GM12878 (cell line): ENCODE measurements at regions not wholly inside any gene's neighbourhood (a gene's known extent, or its start where the extent isn't known, plus 50 kb on each side); places are given as distances from the start of the nearest gene placed in this dataset.

ENCODE experiments used
- ATAC-seq: fragments of 200-7000 bp; cut with Tn5 transposase; 3 replicates; pipeline ENCODE4 v1.9.1; 2020; ENCODE audit warnings: mild to moderate bottlenecking, moderate library complexity
- BruUV-seq: library from RNA; stranded (reverse); fragments of 400-500 nt; replicated peaks from 2 replicates; lab custom pipeline; 2021; lab: Mats Ljungman, UMichigan
- CTCF ChIA-PET: fragments of 300-600 bp; sonication (Branson Sonifier 250); formaldehyde crosslinking; extraction: SDS; loops from one replicate; lab custom pipeline; 2021; ENCODE audit warnings: inconsistent platforms; lab: Yijun Ruan, JAX
- POLR2A ChIA-PET: fragments of 350-600 bp; formaldehyde crosslinking; extraction: SDS; loops from one replicate; lab custom pipeline; 2021; ENCODE audit warnings: inconsistent platforms; lab: Charles Lee
- RAD21 ChIA-PET: fragments of 300-600 bp; sonication (Branson Sonifier 250); formaldehyde crosslinking; loops from one replicate; lab custom pipeline; 2023; ENCODE audit warnings: antibody characterized with exemption; ENCODE audit not compliant: unreplicated experiment; lab: Charles Lee
- SMC1A ChIA-PET: fragments of 300-600 bp; sonication (Branson Sonifier 250); formaldehyde crosslinking; loops from one replicate; lab custom pipeline; 2023; ENCODE audit not compliant: unreplicated experiment, uncharacterized antibody; lab: Charles Lee
- DNase-seq: peaks from one replicate; pipeline ENCODE4 v3.0.0-alpha.2; 2011; ENCODE audit warnings: low read depth, low spot score
- FAIRE-seq: peaks from 3 replicates; lab custom pipeline; 2011; peaks lifted over from hg19 to GRCh38; lab: Jason Lieb, UNC
- H2AFZ ChIP-seq: 2 replicates; pipeline ENCODE4 v1.6.0; 2011; ENCODE audit warnings: low read depth, low read length, control low read depth; ENCODE audit not compliant: control insufficient read depth
- H3K27ac ChIP-seq: 2 replicates; pipeline ENCODE4 v1.5.1; 2011; ENCODE audit warnings: control low read depth; ENCODE audit not compliant: control insufficient read depth, insufficient read depth
- H3K27me3 ChIP-seq, 2 experiments: replicated peaks in 1 of 2; 2 replicates each; pipeline versions ENCODE4 v1.6.0 to v1.6.1; 2011; ENCODE audit warnings: low read length in 1 of 2; ENCODE audit not compliant: control insufficient read depth in 2 of 2, insufficient read depth in 2 of 2
- H3K36me3 ChIP-seq, 2 experiments: 2 replicates each; pipeline ENCODE4 v1.5.1; 2011; ENCODE audit warnings: low read length in 1 of 2; ENCODE audit not compliant: control insufficient read depth in 2 of 2, insufficient read depth in 2 of 2
- H3K4me1 ChIP-seq: 2 replicates; pipeline ENCODE4 v1.6.1; 2011; ENCODE audit warnings: mild to moderate bottlenecking, low read length, moderate library complexity, mixed read lengths; ENCODE audit not compliant: control insufficient read depth, insufficient read depth
- H3K4me2 ChIP-seq: 2 replicates; pipeline ENCODE4 v1.6.0; 2011; ENCODE audit warnings: control low read depth; ENCODE audit not compliant: control insufficient read depth, insufficient read depth
- H3K4me3 ChIP-seq: fragments of 200-600 bp; sonication (generic); 2 replicates; pipeline ENCODE4 v1.5.1; 2016
- H3K79me2 ChIP-seq: 2 replicates; pipeline ENCODE4 v1.6.0; 2011; ENCODE audit warnings: low read length; ENCODE audit not compliant: control insufficient read depth, insufficient read depth
- H3K9ac ChIP-seq: 2 replicates; pipeline ENCODE4 v1.8.0; 2011; ENCODE audit warnings: low read length, control low read depth, mixed read lengths; ENCODE audit not compliant: control insufficient read depth, insufficient read depth
- H3K9me3 ChIP-seq: replicated peaks from 3 replicates; pipeline ENCODE4 v1.5.1; 2011; ENCODE audit warnings: mild to moderate bottlenecking, low read length; ENCODE audit not compliant: control insufficient read depth, insufficient read depth
- H4K20me1 ChIP-seq: 2 replicates; pipeline ENCODE4 v1.6.0; 2011; ENCODE audit not compliant: control insufficient read depth, insufficient read depth
- ATF7 ChIP-seq: fragments of 450-650 bp; IDR thresholded peaks from 2 replicates; pipeline ENCODE4 v1.6.1; 2016; ENCODE audit warnings: low read depth, mild to moderate bottlenecking
- CHD1 ChIP-seq: IDR thresholded peaks from 2 replicates; pipeline ENCODE4 v1.6.1; 2012; ENCODE audit warnings: low read depth, low read length, improper control_type of control experiment
- EP300 ChIP-seq, 2 experiments: fragments of 150-350 bp in 1 of 2; IDR thresholded peaks; 2 replicates each; pipeline ENCODE4 v1.6.1; 2011 to 2012; ENCODE audit warnings: low read depth in 2 of 2, low read length in 2 of 2, borderline replicate concordance in 1 of 2, improper control_type of control experiment in 1 of 2, inconsistent platforms in 1 of 2; ENCODE audit not compliant: control insufficient read depth in 1 of 2
- GABPA ChIP-seq: IDR thresholded peaks from 2 replicates; pipeline ENCODE4 v1.6.1; 2014; ENCODE audit warnings: antibody characterized with exemption, low read depth, mild to moderate bottlenecking, inconsistent platforms
- IRF5 ChIP-seq: fragments of 450-650 bp; IDR thresholded peaks from 2 replicates; pipeline ENCODE4 v1.6.1; 2017; ENCODE audit warnings: borderline replicate concordance
- KDM1A ChIP-seq: fragments of 200-600 bp; sonication (generic); IDR thresholded peaks from 2 replicates; pipeline ENCODE4 v1.6.1; 2016; ENCODE audit warnings: borderline replicate concordance
- MTA2 ChIP-seq: fragments of 450-650 bp; IDR thresholded peaks from 2 replicates; pipeline ENCODE4 v1.6.1; 2016; ENCODE audit warnings: low read depth, mild to moderate bottlenecking, moderate library complexity
- NR2C2 ChIP-seq: IDR thresholded peaks from 2 replicates; pipeline ENCODE4 v1.6.1; 2011; ENCODE audit warnings: borderline replicate concordance, low read depth; ENCODE audit not compliant: control insufficient read depth, insufficient read length
- PAX8 ChIP-seq: fragments of 450-650 bp; IDR thresholded peaks from 2 replicates; pipeline ENCODE4 v1.6.1; 2017; ENCODE audit warnings: mild to moderate bottlenecking, moderate library complexity
- PML ChIP-seq: IDR thresholded peaks from 2 replicates; pipeline ENCODE4 v1.6.1; 2012; ENCODE audit warnings: low read length, inconsistent platforms
- SREBF2 ChIP-seq: IDR thresholded peaks from 2 replicates; pipeline ENCODE4 v1.6.1; 2012; ENCODE audit warnings: mild to moderate bottlenecking, low read length
- TCF3 ChIP-seq: IDR thresholded peaks from 2 replicates; pipeline ENCODE4 v1.6.1; 2012; ENCODE audit warnings: low read depth, mild to moderate bottlenecking, low read length, borderline replicate concordance; ENCODE audit not compliant: insufficient read depth
- USF1 ChIP-seq: IDR thresholded peaks from 2 replicates; pipeline ENCODE4 v1.6.1; 2011; ENCODE audit warnings: borderline replicate concordance, low read depth, mild to moderate bottlenecking, moderate library complexity, mixed read lengths, low read length; ENCODE audit not compliant: insufficient read depth; ENCODE audit errors: extremely low read length
- ZBTB11 ChIP-seq: fragments of 450-650 bp; formaldehyde crosslinking; IDR thresholded peaks from 2 replicates; pipeline ENCODE4 v1.5.0; 2022; ENCODE audit warnings: mild to moderate bottlenecking, missing genetic modification characterization
- ZNF592 ChIP-seq: fragments of 450-650 bp; IDR thresholded peaks from 2 replicates; pipeline ENCODE4 v1.6.1; 2017; ENCODE audit warnings: mild to moderate bottlenecking, moderate library complexity
- WGBS: methylation state at CpG from one replicate; pipeline ENCODE4 v1.1.6; 2016; ENCODE audit warnings: low lambda C conversion rate; ENCODE audit not compliant: insufficient replicate concordance, insufficient coverage; ENCODE audit errors: missing lambda C conversion rate; 5-methylcytosine and 5-hydroxymethylcytosine counted together
- in situ Hi-C: fragments of 300-500 bp; cut with MboI; formaldehyde crosslinking; loops from 9 replicates; pipeline ENCODE4 v1.14.3; 2018; ENCODE audit warnings: mixed read lengths
- intact Hi-C: fragments of 100-400 bp; cut with micrococcal nuclease; formaldehyde crosslinking; loops from one replicate; pipeline ENCODE4 v1.14.2; 2022; ENCODE audit not compliant: unreplicated experiment

GRCh38 chr13:106906426-106906996, 338.6 kb upstream of the ARGLU1 start:
- WGBS, result 58% methylated on average over 13 of the region's 13 CpGs
- CTCF ChIA-PET, result interaction anchor here (1.1 kb wide), 1 partner anchor 10 kb away, joined by 5 read pairs; no protein-coding TSS in a partner anchor
- TF ChIP-seq ATF7 (no peak), MTA2 (no peak), NR2C2 (no peak), TCF3 (no peak), GABPA (no peak), USF1 (no peak), PAX8 (no peak), ZNF592 (no peak), CHD1 (no peak), IRF5 (no peak), ZBTB11 (CRISPR knock-in tag) (no peak), KDM1A (no peak), SREBF2 (no peak), PML (no peak), EP300 (IDR thresholded peaks at IDR 0.05; ENCODE audit: borderline replicate concordance in 1 of 2, control insufficient read depth in 1 of 2, low read depth in 2 of 2, low read length in 2 of 2) (no peak)

More at GRCh38 chr13:106906426-106906996, 338.6 kb upstream of the ARGLU1 start:
- Histone ChIP-seq H3K36me3 (no peaks in the 10 kb centered on the region), H3K9me3 (no peaks in the 10 kb centered on the region), H3K4me2 (no peak overlapping the region), H3K79me2 (no peaks in the 10 kb centered on the region), H2AFZ (no peak overlapping the region), H3K9ac (no peak overlapping the region), H4K20me1 (no peaks in the 10 kb centered on the region), H3K4me3 (no peak overlapping the region), H3K27ac (no peak overlapping the region), H3K27me3 (no peaks in the 10 kb centered on the region), H3K4me1 (no peaks in the 10 kb centered on the region)
- ATAC-seq, result no peak
- no peak for FAIRE-seq
- POLR2A ChIA-PET, result no interaction called here
- no TSS peak for BruUV-seq
- intact Hi-C loops, result no loop called here
- in situ Hi-C loops, result no loop called here
- SMC1A ChIA-PET, result no interaction called here
- no peak for DNase-seq
- RAD21 ChIA-PET, result no interaction called here
